BLaER1 (cell line): ENCODE measurements at regions not wholly inside any gene's neighbourhood (a gene's known extent, or its start where the extent isn't known, plus 50 kb on each side); places are given as distances from the start of the nearest gene placed in this dataset.

ENCODE experiments used
- H3K27ac ChIP-seq: shearing (Covaris generic); formaldehyde crosslinking; 2 replicates; pipeline ENCODE4 v1.8.1; 2022
- H3K27me3 ChIP-seq: shearing (Covaris generic); formaldehyde crosslinking; 2 replicates; pipeline ENCODE4 v1.8.1; 2022
- H3K36me3 ChIP-seq: shearing (Covaris generic); formaldehyde crosslinking; 2 replicates; pipeline ENCODE4 v1.8.1; 2022
- H3K4me1 ChIP-seq: shearing (Covaris generic); formaldehyde crosslinking; 2 replicates; pipeline ENCODE4 v1.8.1; 2022
- H3K4me2 ChIP-seq: shearing (Covaris generic); formaldehyde crosslinking; 2 replicates; pipeline ENCODE4 v1.8.1; 2022
- H3K4me3 ChIP-seq: shearing (Covaris generic); formaldehyde crosslinking; 2 replicates; pipeline ENCODE4 v1.8.1; 2022
- H3K9ac ChIP-seq: shearing (Covaris generic); formaldehyde crosslinking; 2 replicates; pipeline ENCODE4 v1.8.1; 2022
- H3K9me3 ChIP-seq: shearing (Covaris generic); formaldehyde crosslinking; 2 replicates; pipeline ENCODE4 v1.8.1; 2022
- H4K20me1 ChIP-seq: shearing (Covaris generic); formaldehyde crosslinking; 2 replicates; pipeline ENCODE4 v1.8.1; 2022
- Cebpa-rat ChIP-seq: shearing (Covaris generic); IDR thresholded peaks from 2 replicates; pipeline ENCODE4 v1.8.1; 2022

DNA sequence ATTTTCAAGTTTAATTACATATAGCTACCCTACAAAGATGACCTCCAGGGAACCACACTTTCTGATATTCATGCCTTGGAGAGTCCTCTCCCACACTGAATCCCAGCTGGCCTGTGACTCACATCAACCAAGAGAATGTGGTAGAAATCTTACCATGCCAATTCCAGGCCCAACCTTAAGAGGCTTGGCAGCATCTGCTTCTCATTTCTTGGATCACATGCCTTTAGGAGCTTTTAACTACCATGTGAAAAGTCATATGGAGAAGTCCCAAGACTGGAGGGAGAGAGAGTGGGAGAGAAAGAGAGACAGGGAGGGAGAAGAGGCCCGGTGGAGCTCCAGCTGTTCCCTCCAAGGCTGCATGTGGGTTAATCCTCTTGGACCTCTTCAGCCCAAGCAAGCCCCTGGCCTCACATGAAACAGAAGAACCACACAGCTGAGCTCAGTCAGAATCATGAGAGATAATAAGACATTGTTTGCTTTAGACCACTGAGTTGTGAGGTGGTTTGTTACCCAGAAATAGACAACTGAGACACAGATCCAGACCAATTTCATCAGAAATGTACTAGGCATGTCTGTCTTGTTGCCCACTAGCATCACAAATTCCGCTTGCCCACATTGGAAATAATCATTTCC is 190.7 kb downstream of the MTCL1 start:
- Histone ChIP-seq H4K20me1 (no peaks in the 10 kb centered on the region), H3K36me3 (no peaks in the 10 kb centered on the region), H3K27ac (no peak overlapping the region), H3K27me3 (no peaks in the 10 kb centered on the region), H3K4me3 (no peak overlapping the region), H3K9me3 (peaks cover 42% of the 10 kb centered on the region), H3K4me2 (no peak overlapping the region), H3K4me1 (0 out of 2 replicates have a peak, but pooled peaks cover 7% of the 10 kb centered on the region), H3K9ac (no peak overlapping the region)
- no peak for TF ChIP-seq Cebpa-rat

DNA sequence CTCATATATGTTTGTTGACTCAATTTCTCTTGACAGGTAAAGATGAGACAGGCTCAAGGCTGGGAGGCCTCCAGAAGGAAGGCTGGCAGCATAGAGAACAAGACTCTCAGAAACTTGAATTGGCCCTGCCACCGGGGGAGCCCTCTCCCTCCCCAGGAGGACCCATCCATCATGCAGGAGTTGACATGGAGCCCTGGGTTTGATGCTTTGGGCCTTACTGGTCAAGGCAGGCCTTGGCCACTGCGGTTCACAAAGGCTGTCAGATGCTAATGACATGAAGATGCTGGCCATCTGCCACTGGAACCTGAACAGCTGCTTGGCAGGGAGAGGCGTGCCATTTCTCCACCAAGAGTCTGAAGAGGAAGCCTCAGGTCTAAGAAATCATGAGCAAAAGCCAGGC is 193.6 kb downstream of the MTCL1 start:
- no peaks in the 10 kb centered on the region; the same call in 1 of the 2 replicates for H3K36me3 ChIP-seq
- no peak overlapping the region for H3K27ac ChIP-seq
- no peak overlapping the region for H3K4me2 ChIP-seq
- H3K4me1 ChIP-seq, result 0 out of 2 replicates have a peak, but pooled peaks cover 10% of the 10 kb centered on the region
- H3K9me3 ChIP-seq, result peaks cover 62% of the 10 kb centered on the region
- no peak overlapping the region for H3K9ac ChIP-seq
- H3K4me3 ChIP-seq, result no peak overlapping the region
- no peak for TF ChIP-seq Cebpa-rat
- no peaks in the 10 kb centered on the region for H4K20me1 ChIP-seq
- H3K27me3 ChIP-seq, result no peaks in the 10 kb centered on the region

DNA sequence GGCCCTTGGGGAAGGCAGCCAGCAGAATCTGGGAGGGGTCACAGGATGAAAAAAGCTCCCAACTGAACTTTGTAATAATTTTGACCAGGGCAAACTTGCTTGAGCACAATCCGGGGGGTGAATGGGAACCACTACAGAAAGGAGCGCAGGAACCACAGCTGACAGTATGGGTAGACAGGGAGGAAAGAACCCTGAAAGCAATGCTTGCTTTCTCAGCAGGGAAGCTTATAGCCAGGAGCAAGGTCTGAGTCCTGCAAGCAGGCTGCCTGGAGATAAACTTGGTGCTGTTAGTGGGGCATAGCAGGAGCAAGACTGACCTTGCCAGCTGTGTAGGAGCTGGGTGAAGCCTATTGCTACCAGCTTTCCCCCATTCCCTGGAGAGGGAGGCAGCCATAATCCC is 195.2 kb downstream of the MTCL1 start:
- Histone ChIP-seq H3K4me2 (0 out of 2 replicates have a peak overlapping the region, but pooled peaks have one; percentile 3), H3K4me3 (no peak overlapping the region), H3K4me1 (0 out of 2 replicates have a peak, but pooled peaks cover 10% of the 10 kb centered on the region), H3K36me3 (no peaks in the 10 kb centered on the region; the same call in 1 of the 2 replicates), H3K9me3 (peaks cover 61% of the 10 kb centered on the region), H3K27me3 (no peaks in the 10 kb centered on the region), H4K20me1 (no peaks in the 10 kb centered on the region), H3K27ac (no peak overlapping the region), H3K9ac (no peak overlapping the region)
- no peak for TF ChIP-seq Cebpa-rat

DNA sequence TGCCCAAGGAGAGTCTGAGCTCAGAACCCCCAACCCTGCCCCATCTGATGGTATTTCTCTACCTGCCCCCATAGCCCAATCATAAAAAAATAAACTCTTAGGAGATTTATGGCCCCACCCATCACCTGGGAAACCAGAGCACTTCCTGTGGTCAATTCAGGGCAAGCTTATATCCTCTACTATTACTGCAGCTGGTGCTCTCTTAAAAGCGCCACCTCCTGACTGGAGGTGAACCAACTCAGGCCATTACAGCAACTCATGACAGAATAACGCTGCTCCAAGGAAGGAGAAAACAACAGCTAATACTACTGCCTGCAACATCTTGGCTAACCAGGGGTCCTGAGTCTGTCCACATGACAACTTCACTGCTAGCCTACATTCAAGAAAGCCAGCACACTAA is 195.7 kb downstream of the MTCL1 start:
- H3K9ac ChIP-seq, result no peak overlapping the region
- H3K27ac ChIP-seq, result no peak overlapping the region
- H3K4me3 ChIP-seq, result no peak overlapping the region
- H3K36me3 ChIP-seq, result no peaks in the 10 kb centered on the region; the same call in 1 of the 2 replicates
- H3K27me3 ChIP-seq, result no peaks in the 10 kb centered on the region
- H3K4me2 ChIP-seq, result 0 out of 2 replicates have a peak overlapping the region, but pooled peaks have one; percentile 3
- 0 out of 2 replicates have a peak, but pooled peaks cover 10% of the 10 kb centered on the region for H3K4me1 ChIP-seq
- TF ChIP-seq Cebpa-rat, result no peak
- H3K9me3 ChIP-seq, result peaks cover 56% of the 10 kb centered on the region
- no peaks in the 10 kb centered on the region for H4K20me1 ChIP-seq

DNA sequence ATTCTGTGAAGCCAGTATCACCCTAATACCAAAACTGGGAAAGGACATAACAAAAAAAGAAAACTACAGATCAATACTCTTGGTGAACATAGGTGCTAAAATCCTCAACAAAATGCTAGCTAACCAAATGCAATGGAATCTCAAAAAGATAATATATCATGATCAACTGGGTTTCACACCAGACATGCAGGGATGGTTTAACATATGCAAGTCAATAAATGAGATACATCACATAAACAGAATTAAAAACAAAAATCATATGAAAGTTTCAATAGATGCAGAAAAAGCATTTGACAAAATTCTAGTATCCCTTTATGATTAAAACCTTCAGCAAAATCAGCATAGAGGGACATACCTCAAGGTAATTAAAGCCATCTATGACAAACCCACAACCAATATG is 198.2 kb upstream of the NDUFV2 start:
- H3K9me3 ChIP-seq, result peaks cover 61% of the 10 kb centered on the region
- no peaks in the 10 kb centered on the region for H4K20me1 ChIP-seq
- no peak overlapping the region for H3K27ac ChIP-seq
- H3K4me1 ChIP-seq, result 0 out of 2 replicates have a peak, but pooled peaks cover 10% of the 10 kb centered on the region
- H3K4me2 ChIP-seq, result no peak overlapping the region
- no peaks in the 10 kb centered on the region for H3K27me3 ChIP-seq
- H3K4me3 ChIP-seq, result no peak overlapping the region
- no peak overlapping the region for H3K9ac ChIP-seq
- no peak for TF ChIP-seq Cebpa-rat
- no peaks in the 10 kb centered on the region; the same call in 1 of the 2 replicates for H3K36me3 ChIP-seq

DNA sequence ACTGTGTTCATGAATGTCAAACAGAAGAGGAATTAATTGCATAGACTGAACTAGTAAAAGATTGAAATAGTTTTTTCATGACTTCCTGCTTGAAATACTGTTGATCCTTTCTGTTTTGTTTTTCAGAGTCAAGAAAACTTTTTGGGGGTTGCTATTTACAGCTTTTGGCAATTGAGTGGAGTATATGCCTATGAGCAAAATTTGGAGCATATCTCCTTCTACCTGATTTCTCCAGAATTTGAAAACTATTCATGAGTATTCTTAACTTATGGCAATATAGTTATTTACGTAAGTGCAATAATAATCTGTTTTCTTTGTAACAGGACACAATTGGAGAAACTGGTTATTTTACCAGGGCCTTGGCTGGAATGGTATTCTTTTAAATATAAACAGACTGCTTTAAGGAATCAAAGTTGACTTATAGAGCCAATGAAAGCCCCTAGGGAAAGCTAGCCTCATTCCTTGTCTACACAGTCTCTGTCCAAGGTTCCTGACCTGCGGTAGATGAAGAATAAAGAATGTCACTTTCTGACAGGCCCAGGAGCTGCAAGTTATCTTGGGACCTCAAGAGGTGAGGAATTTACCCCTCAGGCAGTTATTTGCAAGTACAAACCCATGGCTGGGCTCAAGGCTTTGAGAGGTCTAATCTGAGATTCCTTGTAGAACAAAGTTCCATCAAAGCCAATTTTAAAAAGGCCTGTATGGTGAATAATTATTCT is 193.5 kb upstream of the NDUFV2 start:
- no peak overlapping the region for H3K4me3 ChIP-seq
- H3K9me3 ChIP-seq, result peaks cover 41% of the 10 kb centered on the region
- no peaks in the 10 kb centered on the region for H3K27me3 ChIP-seq
- H4K20me1 ChIP-seq, result no peaks in the 10 kb centered on the region
- no peak for TF ChIP-seq Cebpa-rat
- H3K9ac ChIP-seq, result no peak overlapping the region
- H3K4me1 ChIP-seq, result peaks cover 37% of the 10 kb centered on the region
- H3K36me3 ChIP-seq, result no peaks in the 10 kb centered on the region
- no peak overlapping the region for H3K27ac ChIP-seq
- H3K4me2 ChIP-seq, result no peak overlapping the region

DNA sequence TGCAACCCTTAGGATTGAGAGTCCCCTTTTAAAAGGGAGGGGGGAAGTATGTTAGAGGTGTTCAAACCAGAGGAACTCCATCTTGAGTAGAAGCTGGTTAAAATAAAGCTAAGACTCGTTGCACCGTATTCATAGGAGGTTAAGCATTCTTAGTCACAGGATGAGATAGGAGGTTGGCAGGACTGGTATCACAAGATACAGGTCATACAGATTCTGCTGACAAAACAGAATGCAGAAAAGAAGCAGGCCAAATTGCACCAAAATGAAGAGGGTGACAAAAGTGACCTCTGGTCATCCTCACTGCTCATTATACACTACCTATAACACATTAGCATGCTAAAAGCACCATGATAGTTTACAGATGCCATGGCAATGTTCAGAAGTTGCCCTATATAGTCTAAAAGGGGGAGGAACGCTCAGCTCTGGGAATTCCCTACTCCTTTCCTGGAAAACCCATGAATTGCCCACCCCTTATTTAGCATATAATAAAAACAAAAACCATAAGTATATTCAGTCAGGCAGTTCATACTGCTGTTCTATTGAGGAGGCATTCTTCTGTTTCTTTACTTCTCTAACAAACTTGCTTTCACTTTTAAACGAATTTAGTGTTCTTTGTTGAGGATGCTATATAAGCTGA is 192.2 kb upstream of the NDUFV2 start:
- H3K36me3 ChIP-seq, result peaks cover 4% of the 10 kb centered on the region; the same call in 1 of the 2 replicates
- peak overlapping the region; percentile 84 for H3K27ac ChIP-seq
- no peaks in the 10 kb centered on the region for H3K27me3 ChIP-seq
- peak overlapping the region; percentile 54; the same call in 1 of the 2 replicates for H3K9ac ChIP-seq
- TF ChIP-seq Cebpa-rat, result no peak
- H3K9me3 ChIP-seq, result peaks cover 52% of the 10 kb centered on the region
- no peak overlapping the region for H3K4me3 ChIP-seq
- peaks cover 45% of the 10 kb centered on the region for H3K4me1 ChIP-seq
- H4K20me1 ChIP-seq, result no peaks in the 10 kb centered on the region
- H3K4me2 ChIP-seq, result peak overlapping the region; percentile 88

DNA sequence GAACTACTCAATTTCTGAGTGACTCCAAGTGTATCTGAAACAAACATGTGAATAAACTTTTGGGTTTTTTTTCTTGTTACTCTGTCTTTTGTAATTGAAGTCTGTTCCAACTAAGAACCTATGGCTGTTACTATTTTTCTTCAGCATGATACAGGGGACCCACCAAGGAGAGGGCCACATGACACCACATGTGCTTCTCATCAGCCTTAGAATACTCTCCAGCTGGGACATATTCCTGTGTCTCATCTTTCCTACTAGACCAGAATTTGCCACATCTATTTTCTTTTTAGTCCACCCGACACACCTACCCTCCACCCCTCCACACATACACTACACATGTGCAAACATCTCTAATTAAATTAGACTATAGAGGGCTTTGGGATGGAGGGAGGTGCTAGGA is 191.7 kb upstream of the NDUFV2 start:
- peaks cover 55% of the 10 kb centered on the region for H3K9me3 ChIP-seq
- H3K9ac ChIP-seq, result peak overlapping the region; percentile 54; the same call in 1 of the 2 replicates
- peaks cover 4% of the 10 kb centered on the region; the same call in 1 of the 2 replicates for H3K36me3 ChIP-seq
- H4K20me1 ChIP-seq, result no peaks in the 10 kb centered on the region
- no peaks in the 10 kb centered on the region for H3K27me3 ChIP-seq
- peaks cover 45% of the 10 kb centered on the region for H3K4me1 ChIP-seq
- peak overlapping the region; percentile 84 for H3K27ac ChIP-seq
- peak overlapping the region; percentile 88 for H3K4me2 ChIP-seq
- no peak for TF ChIP-seq Cebpa-rat
- H3K4me3 ChIP-seq, result no peak overlapping the region

DNA sequence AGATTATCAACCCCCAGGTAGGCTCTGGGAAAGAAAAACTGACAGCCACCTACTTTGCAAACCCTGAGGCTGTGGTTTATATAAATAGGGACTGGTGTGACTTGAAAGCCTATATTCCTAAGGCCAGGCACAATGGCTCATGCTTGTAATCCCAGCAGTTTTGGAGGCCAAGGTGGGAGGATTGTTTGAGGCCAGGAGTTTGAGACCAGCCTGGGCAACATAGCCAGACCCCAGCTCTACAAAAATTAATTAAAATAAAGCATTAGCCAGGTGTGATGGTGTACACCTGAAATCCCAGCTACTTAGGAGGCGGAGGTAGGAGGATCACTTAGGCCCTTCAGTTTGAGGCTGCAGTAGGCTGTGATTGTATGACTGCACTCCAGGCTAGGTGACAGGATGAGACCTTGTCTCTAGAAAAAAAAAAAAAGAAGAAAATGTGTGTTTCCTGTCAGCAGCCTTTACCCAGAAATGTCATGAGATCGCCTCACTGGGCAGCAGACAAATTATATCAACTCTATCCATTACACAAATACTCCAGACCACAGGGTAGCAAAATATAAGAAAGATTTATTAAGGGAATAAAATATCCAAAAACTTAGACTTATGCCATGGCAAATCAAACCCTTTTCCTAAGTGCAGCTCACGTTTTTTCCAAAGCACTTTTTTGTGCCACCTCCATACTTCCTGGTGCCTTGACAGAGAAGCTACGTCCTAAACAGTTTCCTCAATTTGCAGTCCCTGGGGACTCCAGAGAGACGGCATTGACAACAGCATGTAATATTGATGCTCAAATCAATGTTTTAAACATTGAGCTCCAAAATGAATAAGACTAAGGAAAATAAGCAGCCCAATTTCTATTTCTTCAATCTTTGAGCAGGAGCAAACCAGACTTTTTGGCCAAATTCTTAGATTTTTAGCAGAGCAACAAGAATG is 190.8 kb upstream of the NDUFV2 start:
- Histone ChIP-seq H3K27ac (peak overlapping the region; percentile 84), H3K27me3 (no peaks in the 10 kb centered on the region), H3K4me3 (peak overlapping the region; percentile 43), H3K9ac (peak overlapping the region; percentile 59), H3K36me3 (peaks cover 4% of the 10 kb centered on the region; the same call in 1 of the 2 replicates), H3K9me3 (peaks cover 50% of the 10 kb centered on the region), H3K4me2 (peak overlapping the region; percentile 88), H4K20me1 (no peaks in the 10 kb centered on the region), H3K4me1 (peaks cover 49% of the 10 kb centered on the region)
- TF ChIP-seq Cebpa-rat, result no peak
